ENCODE measurements at regions not wholly inside any gene's neighbourhood (a gene's known extent, or its start where the extent isn't known, plus 50 kb on each side); places are given as distances from the start of the nearest gene placed in this dataset.
A peak's percentile ranks its signal among the peaks of the same experiment; 100 is the strongest.

DNA sequence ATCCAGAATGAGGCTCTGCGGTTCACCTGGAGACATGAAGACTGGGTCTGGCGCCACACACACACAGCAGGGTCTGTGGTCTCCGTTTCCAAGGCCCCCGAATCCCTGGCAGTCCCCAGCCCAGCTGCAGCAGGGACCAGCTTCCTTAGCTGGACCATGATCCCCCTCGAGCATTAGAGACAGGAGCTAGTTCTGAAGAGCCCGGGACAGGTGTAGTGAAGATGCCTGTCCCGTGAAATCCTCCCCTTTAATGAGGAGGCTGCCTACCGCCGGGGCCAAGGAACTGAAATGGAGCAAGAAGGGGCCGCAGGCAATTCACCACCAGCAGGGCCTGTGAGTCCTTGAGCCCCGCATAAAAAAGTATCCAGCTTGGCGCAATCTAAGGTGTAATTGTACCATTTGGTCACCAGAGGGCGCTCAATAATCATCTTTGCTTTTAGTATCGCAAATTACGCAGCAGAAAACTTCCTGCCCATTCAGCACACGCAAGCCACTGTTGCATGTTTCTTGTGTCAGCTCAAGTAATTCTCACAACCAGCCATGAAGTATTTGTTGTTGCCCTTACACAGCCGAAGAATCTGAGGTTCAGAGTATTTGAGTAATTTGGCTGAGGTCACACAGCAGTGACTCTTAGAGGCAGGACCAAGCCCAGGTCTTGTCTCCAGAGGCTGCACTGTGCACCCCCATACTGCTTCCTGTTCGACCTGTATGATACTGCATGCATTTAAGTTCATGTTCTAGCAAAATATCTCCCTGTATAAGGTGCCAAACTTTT lies 54.3 kb upstream of the PPP2R5C start:
- TF ChIP-seq, protein P1, sequence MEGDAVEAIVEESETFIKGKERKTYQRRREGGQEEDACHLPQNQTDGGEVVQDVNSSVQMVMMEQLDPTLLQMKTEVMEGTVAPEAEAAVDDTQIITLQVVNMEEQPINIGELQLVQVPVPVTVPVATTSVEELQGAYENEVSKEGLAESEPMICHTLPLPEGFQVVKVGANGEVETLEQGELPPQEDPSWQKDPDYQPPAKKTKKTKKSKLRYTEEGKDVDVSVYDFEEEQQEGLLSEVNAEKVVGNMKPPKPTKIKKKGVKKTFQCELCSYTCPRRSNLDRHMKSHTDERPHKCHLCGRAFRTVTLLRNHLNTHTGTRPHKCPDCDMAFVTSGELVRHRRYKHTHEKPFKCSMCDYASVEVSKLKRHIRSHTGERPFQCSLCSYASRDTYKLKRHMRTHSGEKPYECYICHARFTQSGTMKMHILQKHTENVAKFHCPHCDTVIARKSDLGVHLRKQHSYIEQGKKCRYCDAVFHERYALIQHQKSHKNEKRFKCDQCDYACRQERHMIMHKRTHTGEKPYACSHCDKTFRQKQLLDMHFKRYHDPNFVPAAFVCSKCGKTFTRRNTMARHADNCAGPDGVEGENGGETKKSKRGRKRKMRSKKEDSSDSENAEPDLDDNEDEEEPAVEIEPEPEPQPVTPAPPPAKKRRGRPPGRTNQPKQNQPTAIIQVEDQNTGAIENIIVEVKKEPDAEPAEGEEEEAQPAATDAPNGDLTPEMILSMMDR (IDR thresholded peaks at IDR 0.05) = peak; percentile 78
- TF ChIP-seq, protein P2, sequence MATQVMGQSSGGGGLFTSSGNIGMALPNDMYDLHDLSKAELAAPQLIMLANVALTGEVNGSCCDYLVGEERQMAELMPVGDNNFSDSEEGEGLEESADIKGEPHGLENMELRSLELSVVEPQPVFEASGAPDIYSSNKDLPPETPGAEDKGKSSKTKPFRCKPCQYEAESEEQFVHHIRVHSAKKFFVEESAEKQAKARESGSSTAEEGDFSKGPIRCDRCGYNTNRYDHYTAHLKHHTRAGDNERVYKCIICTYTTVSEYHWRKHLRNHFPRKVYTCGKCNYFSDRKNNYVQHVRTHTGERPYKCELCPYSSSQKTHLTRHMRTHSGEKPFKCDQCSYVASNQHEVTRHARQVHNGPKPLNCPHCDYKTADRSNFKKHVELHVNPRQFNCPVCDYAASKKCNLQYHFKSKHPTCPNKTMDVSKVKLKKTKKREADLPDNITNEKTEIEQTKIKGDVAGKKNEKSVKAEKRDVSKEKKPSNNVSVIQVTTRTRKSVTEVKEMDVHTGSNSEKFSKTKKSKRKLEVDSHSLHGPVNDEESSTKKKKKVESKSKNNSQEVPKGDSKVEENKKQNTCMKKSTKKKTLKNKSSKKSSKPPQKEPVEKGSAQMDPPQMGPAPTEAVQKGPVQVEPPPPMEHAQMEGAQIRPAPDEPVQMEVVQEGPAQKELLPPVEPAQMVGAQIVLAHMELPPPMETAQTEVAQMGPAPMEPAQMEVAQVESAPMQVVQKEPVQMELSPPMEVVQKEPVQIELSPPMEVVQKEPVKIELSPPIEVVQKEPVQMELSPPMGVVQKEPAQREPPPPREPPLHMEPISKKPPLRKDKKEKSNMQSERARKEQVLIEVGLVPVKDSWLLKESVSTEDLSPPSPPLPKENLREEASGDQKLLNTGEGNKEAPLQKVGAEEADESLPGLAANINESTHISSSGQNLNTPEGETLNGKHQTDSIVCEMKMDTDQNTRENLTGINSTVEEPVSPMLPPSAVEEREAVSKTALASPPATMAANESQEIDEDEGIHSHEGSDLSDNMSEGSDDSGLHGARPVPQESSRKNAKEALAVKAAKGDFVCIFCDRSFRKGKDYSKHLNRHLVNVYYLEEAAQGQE (IDR thresholded peaks at IDR 0.05; ENCODE audit: insufficient read depth in 1 of 2, low read depth in 2 of 2, low read length in 1 of 2) = no peak
- TF ChIP-seq POLR2AphosphoS5 (IDR thresholded peaks at IDR 0.05; ENCODE audit: low read depth, low read length) (no peak), SIN3A (IDR thresholded peaks at IDR 0.05; ENCODE audit: borderline replicate concordance, insufficient read depth, low read depth, low read length) (no peak)
